ENCODE measurements at regions not wholly inside any gene's neighbourhood (a gene's known extent, or its start where the extent isn't known, plus 50 kb on each side); places are given as distances from the start of the nearest gene placed in this dataset.

GRCh38 chr2:8049851-8050571 is 631.8 kb upstream of the ID2 start:
- Histone ChIP-seq H3K36me3 (ENCODE audit: control insufficient read depth in 2 of 2, insufficient read depth in 2 of 2, low read length in 2 of 2) (no peaks in the 10 kb centered on the region), H3K4me3 (ENCODE audit: low read length in 2 of 2) (no peak overlapping the region), H3K4me1 (ENCODE audit: control insufficient read depth, insufficient read depth, low read length) (no peaks in the 10 kb centered on the region), H3K9me3 (ENCODE audit: control insufficient read depth in 2 of 2, low read length in 2 of 2) (no peaks in the 10 kb centered on the region), H3K9ac (ENCODE audit: low read length in 2 of 2) (no peak overlapping the region), H3K27me3 (ENCODE audit: control insufficient read depth in 1 of 2, insufficient read depth in 2 of 2, low read length in 2 of 2) (no peaks in the 10 kb centered on the region), H3K27ac (ENCODE audit: low read length) (no peak overlapping the region)

DNA sequence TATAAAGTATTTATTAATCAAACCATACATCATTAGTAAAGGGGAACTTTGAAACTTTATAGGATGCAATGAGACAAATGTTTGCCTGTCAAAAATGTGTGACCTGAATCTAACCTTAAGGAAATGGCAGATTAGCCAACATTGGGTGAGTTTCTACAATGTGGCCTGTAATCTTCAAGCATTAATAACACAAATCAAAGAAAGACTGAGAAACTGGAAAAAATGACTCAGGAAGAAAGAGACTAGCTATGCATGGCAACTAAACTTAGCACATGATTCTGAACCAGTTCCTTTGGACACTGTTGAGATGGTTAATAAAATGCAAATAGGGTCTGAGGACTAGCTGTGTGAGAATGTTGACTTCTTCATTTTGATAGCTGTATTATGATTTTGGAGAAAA is 628.6 kb upstream of the ID2 start:
- H3K4me1 ChIP-seq (ENCODE audit: control insufficient read depth, insufficient read depth, low read length), result no peaks in the 10 kb centered on the region
- no peak overlapping the region for H3K27ac ChIP-seq (ENCODE audit: low read length)
- no peaks in the 10 kb centered on the region for H3K36me3 ChIP-seq (ENCODE audit: control insufficient read depth in 2 of 2, insufficient read depth in 2 of 2, low read length in 2 of 2)
- H3K9ac ChIP-seq (ENCODE audit: low read length in 2 of 2), result no peak overlapping the region
- H3K4me3 ChIP-seq (ENCODE audit: low read length in 2 of 2), result no peak overlapping the region
- no peaks in the 10 kb centered on the region for H3K9me3 ChIP-seq (ENCODE audit: control insufficient read depth in 2 of 2, low read length in 2 of 2)
- no peaks in the 10 kb centered on the region for H3K27me3 ChIP-seq (ENCODE audit: control insufficient read depth in 1 of 2, insufficient read depth in 2 of 2, low read length in 2 of 2)

DNA sequence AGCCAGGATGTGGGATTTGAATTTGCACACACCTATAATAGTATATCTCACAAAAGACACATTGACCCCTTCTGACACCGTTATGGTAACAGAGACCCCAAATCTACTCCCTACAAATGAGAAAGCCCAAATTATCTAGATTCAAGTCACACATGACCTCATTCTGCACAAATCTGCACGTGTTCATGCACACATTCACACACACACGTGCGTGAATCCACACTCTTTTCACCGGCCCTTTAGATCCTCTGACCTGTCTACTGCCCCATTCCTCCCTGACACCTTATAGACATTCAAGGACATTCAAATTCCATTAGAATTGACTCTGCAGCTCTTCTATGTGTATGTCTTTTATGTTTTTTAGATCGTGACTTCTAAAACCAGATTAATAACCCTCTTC is 627.8 kb upstream of the ID2 start:
- H3K4me1 ChIP-seq (ENCODE audit: control insufficient read depth, insufficient read depth, low read length), result no peaks in the 10 kb centered on the region
- no peaks in the 10 kb centered on the region for H3K36me3 ChIP-seq (ENCODE audit: control insufficient read depth in 2 of 2, insufficient read depth in 2 of 2, low read length in 2 of 2)
- no peak overlapping the region for H3K27ac ChIP-seq (ENCODE audit: low read length)
- H3K9ac ChIP-seq (ENCODE audit: low read length in 2 of 2), result no peak overlapping the region
- H3K9me3 ChIP-seq (ENCODE audit: control insufficient read depth in 2 of 2, low read length in 2 of 2), result no peaks in the 10 kb centered on the region
- H3K27me3 ChIP-seq (ENCODE audit: control insufficient read depth in 1 of 2, insufficient read depth in 2 of 2, low read length in 2 of 2), result no peaks in the 10 kb centered on the region
- H3K4me3 ChIP-seq (ENCODE audit: low read length in 2 of 2), result no peak overlapping the region

DNA sequence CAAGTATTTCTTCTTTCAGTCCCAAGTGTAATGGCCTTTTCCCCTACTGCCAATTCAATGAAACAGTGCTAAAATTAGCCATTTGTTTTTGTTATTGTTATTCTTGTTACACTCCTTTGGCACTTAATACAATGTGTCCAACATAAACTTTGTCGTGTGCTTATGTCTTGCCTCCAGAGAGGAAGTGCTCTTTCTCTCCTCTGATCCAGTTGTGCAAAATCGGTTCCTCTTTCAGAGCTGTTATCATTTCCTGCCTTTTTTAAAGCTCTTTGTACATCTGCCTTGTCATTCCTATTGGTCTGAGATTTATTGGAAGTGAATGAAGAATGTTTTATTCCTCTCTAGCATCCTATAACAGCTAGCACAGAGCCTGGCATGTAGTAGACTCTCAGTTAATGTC is 623.2 kb upstream of the ID2 start:
- Histone ChIP-seq H3K27ac (ENCODE audit: low read length) (no peak overlapping the region), H3K9me3 (ENCODE audit: control insufficient read depth in 2 of 2, low read length in 2 of 2) (no peaks in the 10 kb centered on the region), H3K9ac (ENCODE audit: low read length in 2 of 2) (no peak overlapping the region), H3K4me3 (ENCODE audit: low read length in 2 of 2) (no peak overlapping the region), H3K4me1 (ENCODE audit: control insufficient read depth, insufficient read depth, low read length) (no peaks in the 10 kb centered on the region), H3K27me3 (ENCODE audit: control insufficient read depth in 1 of 2, insufficient read depth in 2 of 2, low read length in 2 of 2) (no peaks in the 10 kb centered on the region), H3K36me3 (ENCODE audit: control insufficient read depth in 2 of 2, insufficient read depth in 2 of 2, low read length in 2 of 2) (no peaks in the 10 kb centered on the region)

DNA sequence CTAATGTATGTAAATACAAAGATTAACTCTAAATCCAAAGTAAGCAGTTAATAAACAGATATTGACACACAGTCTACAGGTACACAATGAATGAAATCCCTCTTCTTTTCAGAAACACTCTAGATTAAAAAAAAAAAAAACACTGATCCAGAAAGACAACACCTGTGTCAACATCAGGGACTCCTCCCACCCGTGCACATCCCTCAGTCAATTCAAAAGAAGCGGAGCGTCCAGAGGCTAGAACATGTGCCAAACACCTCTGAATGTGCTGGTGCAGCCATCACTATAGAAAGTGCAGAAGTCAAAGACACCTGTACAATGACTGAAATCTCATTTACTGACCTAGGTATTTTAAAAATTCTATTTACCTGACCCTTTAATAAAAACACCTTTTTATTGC is 622.6 kb upstream of the ID2 start:
- Histone ChIP-seq H3K4me1 (ENCODE audit: control insufficient read depth, insufficient read depth, low read length) (no peaks in the 10 kb centered on the region), H3K4me3 (ENCODE audit: low read length in 2 of 2) (no peak overlapping the region), H3K36me3 (ENCODE audit: control insufficient read depth in 2 of 2, insufficient read depth in 2 of 2, low read length in 2 of 2) (no peaks in the 10 kb centered on the region), H3K27me3 (ENCODE audit: control insufficient read depth in 1 of 2, insufficient read depth in 2 of 2, low read length in 2 of 2) (no peaks in the 10 kb centered on the region), H3K9ac (ENCODE audit: low read length in 2 of 2) (no peak overlapping the region), H3K27ac (ENCODE audit: low read length) (no peak overlapping the region), H3K9me3 (ENCODE audit: control insufficient read depth in 2 of 2, low read length in 2 of 2) (no peaks in the 10 kb centered on the region)

DNA sequence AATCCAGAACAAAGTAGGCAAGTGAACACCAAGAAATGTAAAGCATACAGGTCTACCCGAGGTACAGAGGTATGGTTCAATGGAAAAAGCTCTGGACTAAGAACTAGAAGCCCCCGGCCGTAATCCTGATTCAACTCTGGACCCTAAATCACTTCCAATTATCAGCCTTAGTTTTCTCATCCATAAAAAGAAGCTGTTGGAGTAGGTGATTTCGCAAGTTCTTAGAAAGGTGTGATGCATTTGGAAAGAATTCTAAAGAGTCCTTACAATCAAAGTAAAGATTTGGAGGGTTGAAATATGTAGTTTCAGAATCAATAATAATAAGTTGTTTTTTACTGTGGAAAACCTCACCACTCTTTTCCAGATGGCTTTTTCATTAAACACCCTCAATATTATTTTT is 622.1 kb upstream of the ID2 start:
- H3K9me3 ChIP-seq (ENCODE audit: control insufficient read depth in 2 of 2, low read length in 2 of 2), result no peaks in the 10 kb centered on the region
- H3K4me3 ChIP-seq (ENCODE audit: low read length in 2 of 2), result no peak overlapping the region
- H3K36me3 ChIP-seq (ENCODE audit: control insufficient read depth in 2 of 2, insufficient read depth in 2 of 2, low read length in 2 of 2), result no peaks in the 10 kb centered on the region

DNA sequence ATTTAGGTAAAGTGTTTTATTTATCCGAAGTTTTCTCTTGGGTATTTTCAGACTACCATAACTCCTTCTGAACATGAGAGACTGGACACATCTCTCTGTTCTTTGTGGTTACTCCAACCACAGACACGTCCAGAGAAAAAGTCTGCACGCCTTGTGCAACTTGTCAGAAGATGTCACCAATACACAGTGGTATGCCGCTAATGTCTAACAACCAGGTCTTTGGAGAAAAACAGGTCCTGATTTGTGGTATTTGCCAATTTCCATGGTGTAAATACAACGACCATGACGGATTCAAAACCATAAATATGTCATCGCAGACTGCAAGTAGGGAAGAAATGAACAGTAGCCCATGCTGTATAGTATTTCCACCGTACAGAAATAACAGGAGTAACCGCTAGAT is 620.6 kb upstream of the ID2 start:
- Histone ChIP-seq H3K36me3 (ENCODE audit: control insufficient read depth in 2 of 2, insufficient read depth in 2 of 2, low read length in 2 of 2) (no peaks in the 10 kb centered on the region), H3K27me3 (ENCODE audit: control insufficient read depth in 1 of 2, insufficient read depth in 2 of 2, low read length in 2 of 2) (no peaks in the 10 kb centered on the region), H3K4me3 (ENCODE audit: low read length in 2 of 2) (no peak overlapping the region), H3K9me3 (ENCODE audit: control insufficient read depth in 2 of 2, low read length in 2 of 2) (no peaks in the 10 kb centered on the region), H3K27ac (ENCODE audit: low read length) (no peak overlapping the region), H3K4me1 (ENCODE audit: control insufficient read depth, insufficient read depth, low read length) (no peaks in the 10 kb centered on the region), H3K9ac (ENCODE audit: low read length in 2 of 2) (no peak overlapping the region)

More for the DNA sequence above, 622.1 kb upstream of the ID2 start:
- Histone ChIP-seq H3K4me1 (ENCODE audit: control insufficient read depth, insufficient read depth, low read length) (no peaks in the 10 kb centered on the region), H3K27ac (ENCODE audit: low read length) (no peak overlapping the region), H3K27me3 (ENCODE audit: control insufficient read depth in 1 of 2, insufficient read depth in 2 of 2, low read length in 2 of 2) (no peaks in the 10 kb centered on the region), H3K9ac (ENCODE audit: low read length in 2 of 2) (no peak overlapping the region)

- no peaks in the 10 kb centered on the region for H3K4me1 ChIP-seq (ENCODE audit: control insufficient read depth, insufficient read depth, low read length)
- H3K27ac ChIP-seq (ENCODE audit: low read length), result no peak overlapping the region
- H3K9me3 ChIP-seq (ENCODE audit: control insufficient read depth in 2 of 2, low read length in 2 of 2), result no peaks in the 10 kb centered on the region
- no peak overlapping the region for H3K9ac ChIP-seq (ENCODE audit: low read length in 2 of 2)
- no peaks in the 10 kb centered on the region for H3K36me3 ChIP-seq (ENCODE audit: control insufficient read depth in 2 of 2, insufficient read depth in 2 of 2, low read length in 2 of 2)
- H3K27me3 ChIP-seq (ENCODE audit: control insufficient read depth in 1 of 2, insufficient read depth in 2 of 2, low read length in 2 of 2), result no peaks in the 10 kb centered on the region
- H3K4me3 ChIP-seq (ENCODE audit: low read length in 2 of 2), result no peak overlapping the region
Observed at GRCh38 chr2:8064603-8065002, 617.3 kb upstream of the ID2 start.

DNA sequence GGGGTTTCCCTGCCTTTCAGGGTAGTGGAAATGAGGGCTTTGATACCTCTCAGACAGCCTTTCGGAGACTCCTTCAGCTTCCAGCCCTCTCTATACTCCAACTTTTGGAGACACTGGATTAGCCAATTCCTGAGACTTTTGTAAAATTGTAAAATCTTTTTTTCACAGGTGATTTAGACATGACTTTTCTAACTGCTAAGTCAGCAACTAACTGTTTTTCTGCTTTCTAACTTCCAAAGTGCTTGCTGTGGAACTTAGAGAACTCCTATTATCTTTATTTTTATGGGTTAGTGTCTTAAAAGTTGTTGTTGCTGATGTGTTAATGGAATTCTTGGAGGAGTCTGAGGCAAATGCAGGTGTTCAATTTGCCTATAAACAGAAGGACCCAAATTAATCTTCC is 616.7 kb upstream of the ID2 start:
- Histone ChIP-seq H3K27ac (ENCODE audit: low read length) (no peak overlapping the region), H3K9ac (ENCODE audit: low read length in 2 of 2) (no peak overlapping the region), H3K4me1 (ENCODE audit: control insufficient read depth, insufficient read depth, low read length) (no peaks in the 10 kb centered on the region), H3K4me3 (ENCODE audit: low read length in 2 of 2) (no peak overlapping the region), H3K36me3 (ENCODE audit: control insufficient read depth in 2 of 2, insufficient read depth in 2 of 2, low read length in 2 of 2) (no peaks in the 10 kb centered on the region), H3K27me3 (ENCODE audit: control insufficient read depth in 1 of 2, insufficient read depth in 2 of 2, low read length in 2 of 2) (no peaks in the 10 kb centered on the region), H3K9me3 (ENCODE audit: control insufficient read depth in 2 of 2, low read length in 2 of 2) (no peaks in the 10 kb centered on the region)

- Histone ChIP-seq H3K36me3 (ENCODE audit: control insufficient read depth in 2 of 2, insufficient read depth in 2 of 2, low read length in 2 of 2) (no peaks in the 10 kb centered on the region), H3K4me3 (ENCODE audit: low read length in 2 of 2) (no peak overlapping the region), H3K9me3 (ENCODE audit: control insufficient read depth in 2 of 2, low read length in 2 of 2) (no peaks in the 10 kb centered on the region), H3K27me3 (ENCODE audit: control insufficient read depth in 1 of 2, insufficient read depth in 2 of 2, low read length in 2 of 2) (no peaks in the 10 kb centered on the region), H3K27ac (ENCODE audit: low read length) (no peak overlapping the region), H3K4me1 (ENCODE audit: control insufficient read depth, insufficient read depth, low read length) (no peaks in the 10 kb centered on the region), H3K9ac (ENCODE audit: low read length in 2 of 2) (no peak overlapping the region)
Observed at GRCh38 chr2:8067784-8068336, 614.0 kb upstream of the ID2 start.

- no peaks in the 10 kb centered on the region for H3K9me3 ChIP-seq (ENCODE audit: control insufficient read depth in 2 of 2, low read length in 2 of 2)
- H3K27me3 ChIP-seq (ENCODE audit: control insufficient read depth in 1 of 2, insufficient read depth in 2 of 2, low read length in 2 of 2), result no peaks in the 10 kb centered on the region
- H3K4me1 ChIP-seq (ENCODE audit: control insufficient read depth, insufficient read depth, low read length), result no peaks in the 10 kb centered on the region
- no peak overlapping the region for H3K9ac ChIP-seq (ENCODE audit: low read length in 2 of 2)
- no peaks in the 10 kb centered on the region for H3K36me3 ChIP-seq (ENCODE audit: control insufficient read depth in 2 of 2, insufficient read depth in 2 of 2, low read length in 2 of 2)
- no peak overlapping the region for H3K27ac ChIP-seq (ENCODE audit: low read length)
- no peak overlapping the region for H3K4me3 ChIP-seq (ENCODE audit: low read length in 2 of 2)
Observed at GRCh38 chr2:8072907-8073306, 608.9 kb upstream of the ID2 start.

Measured in stomach smooth muscle (tissue), 2 donors.